Activated CD4-positive, alpha-beta T cell treated with anti-CD3 and anti-CD28 coated beads, Interleukin-2, amount 50 U/mL, for 16 hours (primary cell): ENCODE measurements at regions not wholly inside any gene's neighbourhood (a gene's known extent, or its start where the extent isn't known, plus 50 kb on each side); places are given as distances from the start of the nearest gene placed in this dataset.

Experiments used
- DNase-seq: peaks from one replicate; pipeline ENCODE4 v3.0.0-alpha.2; 2020

DNA sequence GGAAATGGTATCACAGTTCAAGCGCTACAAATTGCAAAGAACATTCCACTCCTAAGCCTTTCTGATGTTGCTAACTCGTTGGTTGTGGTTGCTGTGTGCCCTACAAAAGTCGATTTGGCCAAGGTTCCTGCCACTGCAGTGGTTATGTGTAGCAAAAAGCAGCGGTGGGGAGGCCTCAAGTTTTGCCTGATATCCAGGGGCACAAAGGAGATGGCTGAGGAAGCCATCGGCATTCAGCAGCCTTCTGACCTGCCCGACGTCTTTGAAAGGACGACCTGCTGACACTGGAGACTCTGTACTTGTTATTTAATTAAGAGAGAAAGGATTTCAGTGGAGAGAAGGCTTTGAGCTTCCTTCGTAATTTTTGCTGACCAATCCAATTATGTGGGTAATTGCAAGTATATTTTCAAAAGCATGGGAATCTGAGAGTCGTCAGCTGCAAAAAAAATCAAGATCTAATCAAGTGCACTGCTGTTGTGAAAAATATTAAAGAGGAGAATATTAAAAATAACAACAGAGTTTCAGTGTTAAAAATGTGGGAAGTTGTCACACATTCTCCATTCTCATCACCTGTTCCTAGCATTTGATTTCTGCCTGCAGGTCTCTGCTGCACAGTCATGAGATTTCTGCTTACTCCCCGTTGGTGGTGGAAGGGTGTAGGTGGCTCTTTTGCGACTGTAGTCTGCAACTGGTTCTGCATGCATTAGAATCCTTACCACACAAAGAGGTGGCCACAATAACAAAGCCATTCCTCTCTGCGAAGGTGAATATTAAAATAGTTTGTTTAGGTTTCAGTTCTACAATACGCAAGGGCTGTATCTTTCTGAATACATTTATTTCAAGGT, 319.2 kb downstream of the IRX2 start:
- DNase-seq, result no peak

DNA sequence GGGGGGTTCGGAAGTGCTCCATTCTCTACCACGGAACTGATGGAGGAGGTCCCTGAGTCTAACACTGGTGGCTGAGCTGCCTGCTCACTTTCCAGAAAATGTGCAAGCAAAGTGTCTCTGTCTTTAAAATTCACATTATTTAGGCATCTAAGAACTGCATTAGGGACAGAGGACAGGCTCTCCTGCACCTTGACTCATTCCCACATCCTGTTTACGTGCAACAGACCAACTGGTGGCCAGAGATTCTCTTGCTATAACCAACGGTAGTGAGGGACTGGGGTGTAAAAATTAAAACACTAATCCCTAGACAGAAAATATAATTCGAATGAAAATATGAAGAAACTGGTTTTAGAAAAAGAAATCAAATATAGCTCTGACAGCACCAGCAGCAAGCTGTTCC, 320.9 kb downstream of the IRX2 start:
- no peak for DNase-seq

DNA sequence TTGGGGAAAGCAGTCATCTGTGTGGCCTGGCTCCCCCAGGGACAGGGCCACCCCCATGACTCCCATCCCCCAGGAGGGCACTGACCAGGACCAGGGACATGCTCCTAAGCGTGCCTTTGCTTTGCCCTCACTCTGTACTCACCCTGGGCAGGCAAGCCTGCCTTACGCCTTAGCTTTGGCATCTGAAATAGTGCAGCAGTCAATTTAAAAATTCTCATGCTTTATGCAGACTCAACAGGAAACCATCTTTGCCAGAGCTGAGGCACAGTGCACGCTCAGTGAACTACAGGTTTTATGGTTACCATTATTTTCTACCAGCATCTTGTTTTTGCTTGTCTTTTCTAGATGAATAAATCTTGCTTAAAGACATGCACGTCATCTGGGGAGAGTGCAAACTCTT, 323.5 kb downstream of the IRX2 start:
- no peak for DNase-seq

DNA sequence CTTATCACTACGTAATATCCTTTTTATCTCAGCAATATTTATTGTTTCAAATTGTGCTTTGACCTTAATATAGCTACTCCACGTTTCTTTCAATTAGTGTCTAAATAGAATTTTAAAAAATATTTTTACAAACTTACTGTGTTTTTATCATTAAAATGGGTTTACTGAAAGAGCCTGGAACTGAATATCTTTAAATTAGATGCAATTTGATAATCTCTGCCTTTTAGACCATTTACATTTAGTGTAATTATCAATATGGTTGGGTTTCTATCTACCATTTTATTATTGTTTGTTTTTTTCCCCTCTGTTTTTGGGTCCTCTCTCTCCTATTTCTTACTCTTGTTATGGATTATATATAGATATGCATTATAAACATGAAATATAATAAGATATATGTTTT, 327.8 kb downstream of the IRX2 start:
- DNase-seq, result no peak

DNA sequence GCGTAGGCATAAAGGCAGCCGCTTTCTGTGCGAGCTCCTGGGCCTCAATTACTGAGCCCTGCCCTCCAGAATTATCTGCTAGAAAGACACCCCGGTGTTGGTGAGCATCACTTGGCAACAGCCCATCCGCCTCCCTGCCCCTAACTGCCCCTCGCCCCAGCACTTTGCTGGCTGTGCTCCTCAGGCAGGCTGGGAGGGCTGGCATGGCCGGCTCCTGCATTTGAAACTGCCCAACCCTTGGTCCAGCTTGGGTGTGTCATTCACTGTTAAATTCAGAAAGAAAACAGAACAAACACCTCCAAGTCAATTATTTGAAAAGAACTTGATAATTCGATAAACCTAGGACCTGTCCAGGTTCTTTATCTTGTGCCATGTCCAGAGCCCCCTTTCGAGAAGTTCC, 334.2 kb downstream of the IRX2 start:
- no peak for DNase-seq

DNA sequence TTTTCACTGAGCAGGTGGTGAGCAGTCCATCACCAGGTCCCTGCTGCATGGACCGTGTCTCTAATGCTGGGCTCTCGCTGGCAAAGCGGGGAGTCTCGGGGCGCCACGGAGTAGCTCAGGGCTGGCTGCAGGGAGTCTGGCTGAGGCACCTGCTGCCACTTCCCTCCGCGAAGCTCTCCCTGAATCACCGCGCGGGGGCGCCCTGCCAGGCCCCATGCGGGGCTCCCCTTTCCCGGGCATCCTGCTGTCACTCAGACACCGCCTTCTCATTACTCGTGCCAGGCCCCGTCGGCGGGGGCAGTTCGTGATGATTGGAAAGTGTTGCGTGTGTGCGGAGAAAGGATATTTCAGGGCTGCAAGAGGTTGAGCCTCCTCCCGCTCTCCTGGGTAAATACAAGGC, 335.8 kb downstream of the IRX2 start:
- DNase-seq, result no peak

DNA sequence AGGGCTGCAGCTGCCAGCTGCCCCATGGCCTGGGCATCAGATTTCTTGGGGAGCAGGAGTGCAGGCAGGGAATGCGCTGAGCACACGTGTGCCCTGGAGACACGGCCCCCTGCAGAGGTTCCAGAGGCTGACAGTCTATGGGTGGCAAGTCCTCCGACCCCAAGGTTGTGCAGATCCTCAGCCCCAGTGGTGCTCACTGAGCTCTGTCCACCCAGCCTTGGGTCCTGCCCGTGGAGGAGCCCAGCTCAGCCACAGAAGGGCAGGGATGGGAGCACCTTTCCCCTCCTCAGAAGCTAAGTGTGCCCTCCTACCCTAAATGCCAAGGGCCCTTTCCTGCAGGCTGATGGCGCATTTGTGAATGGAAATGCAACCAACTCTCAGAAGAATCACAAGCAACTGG, 341.0 kb downstream of the IRX2 start:
- DNase-seq, result no peak

DNA sequence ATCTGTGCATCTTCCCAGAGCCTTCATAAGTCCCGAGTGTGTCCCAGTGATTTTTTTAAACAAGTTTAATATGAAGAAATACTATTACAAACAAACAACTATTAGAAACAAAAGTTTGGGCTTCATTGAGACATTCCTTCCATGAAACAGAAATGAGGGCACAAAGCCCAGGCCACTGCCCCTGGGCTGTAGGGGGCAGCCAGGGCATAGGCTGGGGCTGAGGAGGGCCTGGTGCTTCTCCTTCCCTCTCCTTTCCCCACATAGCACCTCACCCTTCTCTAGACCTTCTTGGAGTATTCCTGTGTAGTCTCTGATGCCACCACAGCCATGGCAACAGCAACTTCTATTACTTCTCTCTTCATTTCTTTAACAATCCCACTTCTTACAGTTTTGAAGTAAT, 348.2 kb downstream of the IRX2 start:
- DNase-seq, result no peak

DNA sequence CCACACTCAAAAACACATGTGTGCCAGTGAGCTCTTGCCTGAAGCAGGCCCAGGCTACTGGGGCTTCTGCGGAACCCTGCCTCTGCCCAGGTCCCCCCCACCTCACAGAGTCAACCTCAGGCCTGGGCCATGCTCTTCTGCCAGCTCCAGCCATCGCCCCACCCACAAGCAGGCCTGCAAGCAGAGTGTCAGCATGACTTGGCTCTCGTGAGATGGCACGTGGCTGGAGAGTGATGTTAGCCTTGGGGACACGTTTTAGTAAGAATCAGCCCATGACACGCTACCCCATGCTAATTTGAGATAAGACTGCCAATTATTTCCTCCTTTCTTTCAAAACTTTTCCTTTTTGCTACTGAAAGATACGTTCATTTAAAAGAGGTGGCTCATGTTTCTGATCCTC, 351.7 kb downstream of the IRX2 start:
- no peak for DNase-seq

DNA sequence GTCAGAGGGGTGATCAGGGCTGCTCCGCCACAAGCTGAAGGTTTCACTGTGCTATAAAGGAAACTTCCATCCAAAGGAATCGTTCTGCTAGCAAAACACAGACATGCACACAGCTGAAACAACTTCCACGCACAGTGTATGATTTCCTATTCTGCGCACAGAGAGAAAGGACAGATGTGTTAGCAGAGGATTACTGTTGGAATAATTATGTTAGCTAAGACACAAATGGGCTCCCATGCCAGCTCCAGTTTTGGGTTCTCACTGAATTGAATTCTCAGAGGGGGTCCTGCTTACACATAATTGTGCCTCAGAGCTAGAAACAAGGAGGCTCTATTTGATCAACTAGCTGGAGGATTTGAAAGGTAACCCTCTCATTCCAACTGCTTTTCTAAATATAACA, 352.4 kb downstream of the IRX2 start:
- DNase-seq, result no peak

DNA sequence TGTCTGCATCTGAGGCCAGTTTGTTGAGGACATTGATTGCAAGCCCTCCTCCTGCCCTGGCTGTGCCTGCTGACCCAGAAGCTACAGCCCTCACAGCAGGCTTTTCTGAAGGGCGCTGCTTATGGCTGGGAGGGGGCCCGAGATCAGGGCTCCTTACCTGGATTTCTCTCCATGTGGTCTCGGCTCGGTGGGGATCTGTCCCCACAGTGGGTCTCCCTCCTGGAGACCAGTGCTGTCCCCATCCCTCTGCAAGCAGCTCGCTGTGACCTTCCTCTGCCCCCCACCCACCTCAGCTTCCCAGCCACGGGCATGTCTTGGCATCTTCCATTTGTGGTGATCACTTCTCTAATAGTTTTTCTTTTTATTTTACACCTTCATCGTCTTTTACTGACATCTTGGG, 357.9 kb downstream of the IRX2 start:
- DNase-seq, result no peak

DNA sequence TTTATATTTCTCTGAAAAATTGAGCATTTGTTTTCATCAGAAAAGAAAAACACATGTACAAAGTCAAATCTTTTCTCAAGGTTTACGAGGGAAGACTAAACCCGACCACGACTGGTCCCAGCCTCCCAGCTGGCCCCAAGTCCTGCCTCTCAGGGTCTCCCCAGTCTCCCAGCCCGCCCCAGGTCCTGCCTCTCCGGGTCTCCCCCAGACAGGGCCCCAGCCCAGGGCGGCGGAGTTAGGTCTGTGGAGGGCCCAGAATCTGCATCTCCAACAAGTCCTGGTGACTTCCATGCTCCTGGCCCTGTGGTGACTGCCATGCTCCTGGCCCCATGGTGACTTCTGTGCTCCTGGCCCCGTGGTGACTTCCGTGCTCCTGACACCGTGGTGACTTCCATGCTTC, 359.9 kb downstream of the IRX2 start:
- no peak for DNase-seq

DNA sequence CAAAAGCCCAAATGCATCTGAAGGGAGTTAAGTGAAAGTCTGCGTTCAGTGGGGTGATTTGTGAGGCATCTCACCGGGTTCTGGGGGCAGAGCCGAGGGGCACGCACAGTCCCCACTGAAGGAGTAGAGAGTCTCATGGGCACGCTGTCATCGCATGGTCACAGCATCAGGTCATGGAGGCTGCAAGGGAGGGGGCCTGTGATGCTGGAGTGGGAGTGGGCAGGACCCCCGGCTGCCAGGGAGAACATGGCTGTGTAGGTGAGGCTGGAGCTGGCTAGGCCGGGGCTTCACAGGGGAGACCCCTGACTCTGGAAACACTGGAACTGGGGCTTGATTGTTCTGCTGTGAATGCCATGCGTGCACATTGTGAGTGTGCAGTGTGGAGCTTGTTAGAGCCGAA, 360.5 kb downstream of the IRX2 start:
- DNase-seq, result no peak

DNA sequence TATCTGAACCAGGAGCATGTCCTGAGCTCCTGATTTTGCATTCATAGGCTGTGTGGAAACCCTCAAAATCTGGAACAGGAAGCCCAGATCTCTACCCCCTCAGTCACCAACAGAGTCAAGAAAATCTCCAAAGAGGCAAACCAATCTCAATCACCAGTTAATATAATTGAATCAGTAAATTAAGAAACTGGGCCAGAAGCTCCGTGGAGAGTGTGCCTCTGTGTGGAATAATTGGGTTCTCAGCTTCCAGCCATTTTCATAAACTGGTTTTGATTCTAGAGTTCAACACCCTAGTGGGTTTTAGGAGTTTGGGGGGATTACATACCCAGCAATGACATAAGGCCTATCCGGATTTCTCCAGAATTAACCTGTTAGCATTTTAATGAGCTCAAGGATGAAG, 362.9 kb downstream of the IRX2 start:
- no peak for DNase-seq

DNA sequence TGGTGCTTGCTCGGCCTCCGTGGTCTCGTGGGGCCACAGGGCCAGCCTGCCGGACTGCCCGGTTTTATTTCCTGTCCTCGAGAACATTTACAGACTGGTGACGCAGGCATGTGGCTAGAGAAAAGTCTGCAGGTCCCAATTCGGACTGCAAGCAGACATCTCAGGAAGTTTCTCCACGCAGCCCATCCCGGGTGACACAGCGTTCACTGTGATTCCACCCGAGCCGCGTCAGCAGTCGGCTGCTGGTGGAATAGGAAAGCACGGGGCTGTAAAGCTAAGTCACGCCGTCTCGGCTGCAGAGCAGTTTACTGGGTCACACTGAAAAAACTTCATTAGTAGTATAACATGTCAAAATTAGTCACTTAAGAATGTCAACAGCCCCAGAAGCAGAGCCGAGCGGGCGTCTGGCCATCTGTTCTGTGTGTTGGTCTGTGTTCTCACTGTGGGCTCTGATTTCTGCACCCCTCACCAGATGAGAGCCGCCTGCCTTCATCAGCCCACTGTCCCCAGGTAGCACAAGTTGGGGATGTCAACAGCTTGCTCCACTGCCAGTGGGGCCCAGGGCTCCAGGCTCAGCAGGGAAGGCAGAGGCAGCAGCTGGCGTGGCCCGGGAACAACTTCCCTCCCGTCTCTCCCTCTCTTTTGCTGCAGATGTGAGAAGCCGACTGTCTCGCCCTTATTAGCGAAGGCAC, 363.7 kb downstream of the IRX2 start:
- DNase-seq, result no peak

DNA sequence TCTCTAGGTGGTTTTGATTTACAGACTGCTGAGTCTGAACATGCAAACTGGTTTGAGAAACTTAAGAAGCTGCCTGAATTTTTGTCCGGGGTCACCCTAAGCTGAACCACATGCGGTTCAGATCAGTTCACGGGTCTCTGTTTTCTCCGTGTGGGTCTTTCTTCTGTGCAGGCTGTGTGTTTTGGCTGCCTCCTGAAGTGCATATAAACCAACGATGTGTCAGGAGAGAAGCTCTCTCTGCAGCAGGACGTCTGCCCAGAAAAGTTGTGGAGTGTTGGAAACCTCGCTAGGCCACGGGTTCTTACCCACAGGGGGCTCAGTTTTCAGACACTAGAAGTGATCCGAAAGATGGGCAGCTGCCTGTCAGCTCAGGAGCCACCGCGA, 364.2 kb downstream of the IRX2 start:
- DNase-seq, result no peak

DNA sequence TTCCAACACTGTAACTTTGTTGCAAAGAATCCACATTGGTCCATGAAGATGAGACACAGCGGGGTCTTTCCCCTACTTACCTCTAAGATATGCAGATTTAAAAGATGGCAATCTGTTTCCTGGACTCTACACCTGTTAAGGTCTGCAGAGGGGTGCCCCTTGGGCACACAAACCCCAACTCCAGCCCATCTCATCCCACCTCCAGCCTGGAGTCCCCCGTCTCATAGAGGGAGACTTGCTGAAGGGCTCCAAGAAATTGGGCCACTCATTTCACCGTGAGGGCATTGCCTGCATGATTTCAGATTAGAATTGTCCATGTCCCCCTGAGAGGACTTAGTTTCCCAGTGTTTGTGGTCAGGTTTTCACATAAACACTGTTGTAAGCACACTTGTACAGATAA, 365.7 kb downstream of the IRX2 start:
- DNase-seq, result no peak

DNA sequence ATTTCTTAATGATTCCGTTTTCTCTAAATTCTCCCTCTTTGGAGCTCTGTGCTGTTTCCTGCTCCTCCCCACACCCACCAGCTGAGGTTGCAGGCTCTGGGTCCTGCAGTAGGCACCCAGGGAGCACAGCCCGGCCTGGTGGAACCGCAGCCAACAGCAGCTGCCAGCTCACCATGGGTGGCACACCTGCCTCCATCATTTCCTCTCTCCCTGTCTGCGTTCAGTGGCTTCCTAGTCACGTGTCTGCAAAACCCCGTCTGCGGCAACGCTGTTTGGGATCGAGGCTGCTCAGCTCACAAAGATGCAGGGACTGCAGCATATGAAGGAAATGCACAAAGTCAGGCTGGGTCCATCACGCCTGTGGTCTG, 367.8 kb downstream of the IRX2 start:
- no peak for DNase-seq

DNA sequence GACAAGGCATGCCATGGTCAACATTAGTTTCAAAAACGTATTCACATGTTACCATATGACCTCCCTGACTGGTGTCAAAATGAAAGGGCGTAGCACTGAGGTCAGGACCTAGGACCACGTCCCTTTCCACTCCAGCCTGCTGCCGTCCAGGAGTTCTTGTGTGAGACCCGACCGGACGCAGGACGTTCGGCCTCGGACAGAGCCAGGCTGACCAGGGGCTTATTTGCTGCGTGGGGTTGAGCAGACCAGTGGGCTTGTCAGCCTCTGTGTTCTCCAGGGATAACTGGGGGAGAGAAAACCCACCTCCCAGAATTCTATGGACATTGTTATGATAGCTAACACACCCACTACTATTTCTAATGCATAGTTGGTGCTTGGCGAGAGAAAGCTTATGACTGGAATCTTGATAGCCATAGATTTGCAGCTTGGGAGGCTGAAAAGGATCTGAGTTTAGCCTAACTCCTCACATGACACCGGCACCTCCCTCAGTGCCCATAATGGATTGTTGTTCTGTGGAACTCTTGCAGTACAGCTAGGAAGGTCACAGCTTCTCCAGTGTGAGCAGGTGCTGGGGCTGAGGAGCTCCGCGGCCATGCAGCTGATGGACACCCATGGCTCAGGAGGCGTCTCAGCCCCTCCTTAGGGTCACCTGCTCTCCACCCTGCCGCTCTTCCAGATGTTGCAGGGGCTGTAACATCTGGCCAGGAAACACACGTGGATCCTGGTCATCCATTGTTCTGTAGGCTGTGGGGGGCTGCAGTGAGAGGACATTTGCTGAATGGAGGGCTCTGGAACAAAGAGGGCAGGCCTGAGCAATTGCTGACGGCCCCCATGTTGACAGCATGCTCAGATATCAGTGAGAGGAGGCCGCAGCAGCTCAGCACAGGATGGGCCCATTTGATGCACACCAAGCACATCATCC, 368.4 kb downstream of the IRX2 start:
- no peak for DNase-seq

DNA sequence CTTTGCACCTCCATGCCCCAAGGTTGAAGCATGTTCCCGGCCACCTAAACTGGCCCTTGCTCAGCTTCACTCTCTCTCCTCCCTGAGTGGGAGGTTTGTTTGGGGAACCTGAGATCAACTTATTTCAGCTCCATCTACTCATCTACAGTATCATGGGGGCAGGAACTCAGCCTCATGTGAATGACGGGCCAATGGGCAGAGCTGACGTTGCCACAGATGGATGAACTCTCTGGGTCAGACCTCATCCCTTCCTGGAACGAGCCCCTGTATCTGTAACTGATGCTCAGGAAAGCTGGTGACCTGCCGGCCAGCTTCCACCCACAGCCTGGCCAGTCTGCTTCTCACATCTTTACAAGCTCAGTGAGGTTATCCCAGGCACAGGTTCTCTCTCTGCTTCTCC, 369.6 kb downstream of the IRX2 start:
- DNase-seq, result no peak

DNA sequence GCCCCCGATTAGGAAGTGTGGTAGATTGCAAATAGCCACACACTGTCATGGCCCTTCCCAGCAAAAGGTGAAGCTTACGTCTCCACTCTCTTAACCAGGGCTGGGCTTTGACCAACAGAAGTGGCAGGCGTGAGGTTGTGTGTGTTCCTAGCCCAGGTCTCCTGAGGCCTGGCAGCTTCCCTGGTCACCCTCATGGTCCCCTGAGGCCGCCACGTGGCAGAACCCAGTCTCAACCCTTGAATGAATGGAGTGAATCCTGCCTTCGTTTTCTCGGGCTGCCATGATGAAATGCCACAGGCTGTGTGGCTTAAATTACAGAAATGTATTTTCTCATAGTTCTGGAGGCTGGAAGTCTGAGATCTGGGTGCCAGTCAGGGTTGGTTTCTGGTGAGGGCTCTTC, 370.4 kb downstream of the IRX2 start:
- DNase-seq, result no peak

DNA sequence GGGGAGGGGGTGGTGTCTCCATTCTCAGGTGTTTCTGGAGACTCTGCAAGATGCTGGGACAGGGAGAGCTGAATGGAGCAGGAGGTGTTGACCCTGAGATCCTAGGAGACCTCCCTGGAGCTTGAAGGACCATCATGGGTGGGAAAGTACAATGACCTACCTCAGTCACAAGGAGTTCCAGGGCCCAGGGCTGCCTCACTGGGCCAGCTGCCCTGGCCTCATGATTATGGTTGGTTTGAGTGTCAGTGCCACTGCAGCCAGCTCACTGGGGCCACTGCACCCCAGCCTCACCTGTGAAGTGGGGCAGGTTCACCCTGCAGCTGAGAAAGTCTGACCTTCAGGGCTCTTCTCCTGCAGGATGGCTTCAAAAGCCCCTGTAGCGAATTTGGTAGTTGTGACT, 372.5 kb downstream of the IRX2 start:
- no peak for DNase-seq

DNA sequence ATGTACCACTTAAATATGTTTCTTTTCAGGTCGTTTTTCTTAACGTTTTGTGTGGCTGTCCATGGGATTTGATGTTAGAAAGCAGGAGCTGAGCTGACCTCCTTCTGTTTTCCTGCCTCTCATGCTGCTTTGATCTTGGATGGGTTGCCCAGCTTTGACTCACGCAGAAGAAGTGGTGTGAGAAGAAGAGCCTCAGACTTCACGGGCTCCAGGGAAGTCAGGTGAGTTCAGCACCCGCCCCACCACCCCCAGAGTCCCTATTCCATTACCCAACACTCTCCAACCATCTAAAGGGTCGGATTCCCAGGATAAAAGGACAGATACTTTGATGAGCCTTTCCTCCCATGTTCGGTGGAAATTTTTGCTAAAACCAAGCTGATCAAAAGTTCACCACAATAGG, 373.4 kb downstream of the IRX2 start:
- DNase-seq, result no peak

DNA sequence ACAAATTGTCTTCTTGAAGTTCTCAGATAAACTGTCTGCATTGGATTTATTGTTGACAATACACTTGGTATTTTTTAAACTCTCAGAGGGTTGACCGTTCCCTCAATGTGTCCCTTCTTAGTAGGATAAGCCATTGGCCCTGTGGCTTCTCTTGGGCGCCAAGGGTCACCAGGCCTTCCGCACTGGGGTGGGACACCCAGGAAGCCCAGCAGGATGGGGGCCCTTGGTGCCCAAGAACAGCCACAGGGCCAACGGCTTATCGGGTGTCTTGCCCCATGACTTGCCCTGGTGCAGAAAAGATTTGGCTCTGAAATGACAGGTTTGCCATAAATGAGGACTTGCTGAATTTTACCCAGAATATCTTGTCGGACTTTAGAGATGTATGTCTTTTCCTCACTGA, 375.0 kb downstream of the IRX2 start:
- no peak for DNase-seq
